GM10248 (cell line): ENCODE measurements at regions not wholly inside any gene's neighbourhood (a gene's known extent, or its start where the extent isn't known, plus 50 kb on each side); places are given as distances from the start of the nearest gene placed in this dataset.

ENCODE experiments used
- CTCF ChIA-PET: fragments of 300-600 bp; sonication (Branson Sonifier 250); formaldehyde crosslinking; extraction: SDS; loops from one replicate; lab custom pipeline; 2021; ENCODE audit warnings: antibody characterized with exemption; lab: Yijun Ruan, JAX
- POLR2A ChIA-PET: fragments of 350-650 bp; sonication (Branson Sonifier 250); formaldehyde crosslinking; extraction: SDS; loops from one replicate; lab custom pipeline; 2020; ENCODE audit warnings: antibody characterized with exemption; lab: Yijun Ruan, JAX
- DNase-seq: peaks from one replicate; pipeline ENCODE4 v3.0.0; 2012; ENCODE audit errors: extremely low spot score
- TF ChIP-seq, protein P1 (sequence below): IDR thresholded peaks from 2 replicates; pipeline ENCODE4 v1.5.1; 2012; ENCODE audit warnings: mild to moderate bottlenecking, low read depth; ENCODE audit errors: extremely low read depth, missing control alignments, control extremely low read depth

DNA sequence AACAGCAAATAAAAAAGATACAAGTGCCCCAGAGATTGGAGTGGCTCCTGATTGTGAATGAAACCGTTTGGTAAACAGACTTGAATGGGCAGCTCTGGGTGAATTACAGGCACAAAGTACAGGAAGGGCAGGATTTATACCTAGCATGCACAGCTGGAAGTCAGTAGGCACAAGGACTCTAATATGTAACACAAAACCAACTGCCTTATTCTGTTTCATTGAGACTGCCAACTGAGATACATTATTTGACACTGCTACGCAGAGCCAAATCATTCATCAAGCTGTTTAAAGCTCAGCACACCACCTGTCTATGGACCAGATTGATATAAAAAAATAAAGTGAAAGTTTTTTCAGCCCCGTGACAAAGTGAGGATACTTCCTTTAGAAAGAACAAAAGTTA is 541.2 kb downstream of the NUP35 start:
- no peak for DNase-seq
- POLR2A ChIA-PET, result no interaction called here
- CTCF ChIA-PET, result interaction anchor here (0.6 to 1.4 kb wide), 3 partner anchors 10 to 17 kb away, joined by 3 read pairs; no protein-coding TSS in a partner anchor

DNA sequence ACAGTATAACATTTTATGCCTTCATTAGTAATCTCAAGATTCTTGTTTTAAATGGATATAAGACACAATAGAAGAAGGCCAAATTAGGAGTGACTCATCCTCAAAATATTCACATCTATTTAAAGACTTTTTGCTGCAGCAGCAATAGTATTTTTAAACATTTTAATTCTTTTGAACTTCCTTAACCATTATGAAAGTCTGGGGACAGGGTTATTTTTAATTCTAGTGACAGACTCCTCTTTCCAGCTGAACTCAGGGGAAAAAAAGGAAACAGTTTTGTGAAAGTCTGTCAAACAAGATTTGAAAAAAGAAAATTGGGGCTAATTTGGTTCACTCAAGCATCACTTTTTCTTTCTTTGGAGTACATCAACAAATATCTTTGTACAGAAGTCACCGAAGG is 541.8 kb downstream of the NUP35 start:
- TF ChIP-seq, protein P1, sequence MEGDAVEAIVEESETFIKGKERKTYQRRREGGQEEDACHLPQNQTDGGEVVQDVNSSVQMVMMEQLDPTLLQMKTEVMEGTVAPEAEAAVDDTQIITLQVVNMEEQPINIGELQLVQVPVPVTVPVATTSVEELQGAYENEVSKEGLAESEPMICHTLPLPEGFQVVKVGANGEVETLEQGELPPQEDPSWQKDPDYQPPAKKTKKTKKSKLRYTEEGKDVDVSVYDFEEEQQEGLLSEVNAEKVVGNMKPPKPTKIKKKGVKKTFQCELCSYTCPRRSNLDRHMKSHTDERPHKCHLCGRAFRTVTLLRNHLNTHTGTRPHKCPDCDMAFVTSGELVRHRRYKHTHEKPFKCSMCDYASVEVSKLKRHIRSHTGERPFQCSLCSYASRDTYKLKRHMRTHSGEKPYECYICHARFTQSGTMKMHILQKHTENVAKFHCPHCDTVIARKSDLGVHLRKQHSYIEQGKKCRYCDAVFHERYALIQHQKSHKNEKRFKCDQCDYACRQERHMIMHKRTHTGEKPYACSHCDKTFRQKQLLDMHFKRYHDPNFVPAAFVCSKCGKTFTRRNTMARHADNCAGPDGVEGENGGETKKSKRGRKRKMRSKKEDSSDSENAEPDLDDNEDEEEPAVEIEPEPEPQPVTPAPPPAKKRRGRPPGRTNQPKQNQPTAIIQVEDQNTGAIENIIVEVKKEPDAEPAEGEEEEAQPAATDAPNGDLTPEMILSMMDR, result no peak
- CTCF ChIA-PET, result interaction anchor here (1.0 to 1.4 kb wide), 2 partner anchors 10 to 13 kb away, joined by 3 read pairs; no protein-coding TSS in a partner anchor
- DNase-seq, result no peak
- POLR2A ChIA-PET, result no interaction called here

More for the DNA sequence above, 541.2 kb downstream of the NUP35 start:
- TF ChIP-seq, protein P1, result no peak

DNA sequence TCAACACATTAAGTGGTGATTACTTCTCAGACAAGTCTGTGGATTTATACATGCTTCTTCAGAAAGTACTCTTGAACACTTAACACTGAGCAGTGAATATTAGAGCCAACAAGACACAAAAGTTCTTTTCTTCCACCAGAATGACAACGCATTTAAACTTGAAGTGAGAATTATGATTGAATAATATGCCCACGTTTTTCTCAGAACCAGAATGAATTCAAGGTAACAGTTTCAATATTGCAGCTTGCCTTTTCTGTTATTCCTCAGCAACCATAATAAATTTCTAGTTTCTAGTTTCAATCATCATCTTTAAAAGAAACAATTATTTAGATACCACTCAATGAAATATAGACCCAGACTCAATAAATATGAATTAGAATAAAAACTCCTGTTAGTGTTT is 547.0 kb downstream of the NUP35 start:
- TF ChIP-seq, protein P1, result no peak
- no peak for DNase-seq
- CTCF ChIA-PET, result no interaction called here
- POLR2A ChIA-PET, result no interaction called here

DNA sequence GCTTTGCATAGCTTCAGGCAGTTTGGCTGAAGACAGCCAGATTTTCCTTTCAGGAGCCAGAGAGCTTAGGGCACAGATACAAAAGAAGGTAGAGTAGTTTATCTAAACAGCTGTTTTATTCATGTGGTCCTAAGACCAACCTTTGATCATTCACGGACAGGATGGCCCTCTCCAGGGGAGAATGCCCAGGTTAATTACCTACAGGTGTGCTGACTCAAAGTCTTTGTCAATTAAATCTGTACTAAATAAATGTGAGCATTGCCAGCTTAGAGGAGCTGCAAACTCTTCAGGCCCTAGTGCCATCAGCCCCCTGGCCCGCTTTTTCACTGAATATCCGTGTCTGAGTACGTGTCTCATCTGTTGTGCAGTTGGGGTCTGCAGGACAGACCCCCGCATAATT is 554.7 kb downstream of the NUP35 start:
- TF ChIP-seq, protein P1, result no peak
- CTCF ChIA-PET, result interaction anchor here (1.2 kb wide), 1 partner anchor 13 kb away, joined by 3 read pairs; no protein-coding TSS in a partner anchor
- POLR2A ChIA-PET, result no interaction called here

DNA sequence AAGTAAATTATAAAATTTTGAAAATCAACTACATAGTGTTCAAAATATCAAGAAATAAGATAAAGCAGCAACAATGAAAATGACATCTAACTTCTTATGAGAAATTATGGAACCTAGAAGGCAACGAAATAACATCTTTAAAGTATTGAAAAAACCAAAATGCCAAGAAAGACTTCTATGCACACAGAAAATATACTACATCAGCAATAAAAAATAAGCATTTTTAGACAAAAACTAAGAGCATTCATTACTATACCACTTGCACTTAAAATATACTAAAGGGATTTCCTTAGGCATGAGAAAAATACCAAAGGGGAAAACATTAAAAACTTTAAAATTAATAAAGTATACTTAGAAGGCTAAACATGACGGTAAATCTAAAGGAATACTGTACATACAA is 556.3 kb downstream of the NUP35 start:
- TF ChIP-seq, protein P1, result no peak
- DNase-seq, result no peak
- ChIA-PET CTCF (no interaction called here), POLR2A (no interaction called here)

More for the DNA sequence above, 554.7 kb downstream of the NUP35 start:
- DNase-seq, result no peak

- TF ChIP-seq, protein P1, result no peak
- ChIA-PET CTCF (interaction anchor here (1.0 kb wide), 1 partner anchor 11 kb away, joined by 3 read pairs; no protein-coding TSS in a partner anchor), POLR2A (no interaction called here)
- no peak for DNase-seq
Observed at GRCh38 chr2:183684686-183685085, 560.4 kb downstream of the NUP35 start.
